IMR-90 (cell line): ENCODE measurements at regions not wholly inside any gene's neighbourhood (a gene's known extent, or its start where the extent isn't known, plus 50 kb on each side); places are given as distances from the start of the nearest gene placed in this dataset.
A peak's percentile ranks its signal among the peaks of the same experiment; 100 is the strongest.

Experiments used
- ATAC-seq: fragments of 200-7000 bp; cut with Tn5 transposase; 2 replicates; pipeline ENCODE4 v1.9.1; 2020; ENCODE audit warnings: low read depth, mild to moderate bottlenecking, moderate library complexity
- BruUV-seq: library from RNA; stranded (reverse); fragments of 400-500 nt; replicated peaks from 2 replicates; lab custom pipeline; 2021; lab: Mats Ljungman, UMichigan
- CTCF ChIA-PET: fragments of 300-600 bp; formaldehyde crosslinking; extraction: SDS; loops from one replicate; lab custom pipeline; 2021; ENCODE audit warnings: antibody characterized with exemption; lab: Yijun Ruan, JAX
- POLR2A ChIA-PET: fragments of 300-600 bp; sonication (Branson Sonifier 250); formaldehyde crosslinking; loops from one replicate; lab custom pipeline; 2022; ENCODE audit warnings: antibody characterized with exemption; ENCODE audit not compliant: unreplicated experiment; lab: Charles Lee
- DNase-seq: peaks from one replicate; pipeline ENCODE4 v3.0.0; 2013
- H2AFZ ChIP-seq: replicated peaks from 2 replicates; pipeline ENCODE3; 2013; ENCODE audit warnings: low read length, mild to moderate bottlenecking; ENCODE audit not compliant: poor library complexity
- H2AK5ac ChIP-seq: 2 replicates; pipeline ENCODE4 v1.6.1; 2013; ENCODE audit warnings: low read depth, low read length, inconsistent platforms
- H2AK9ac ChIP-seq: replicated peaks from 2 replicates; pipeline ENCODE3; 2013; ENCODE audit warnings: mild to moderate bottlenecking, low read depth, low read length, moderate library complexity; ENCODE audit not compliant: poor library complexity
- H2BK120ac ChIP-seq: 2 replicates; pipeline ENCODE4 v1.6.1; 2013; ENCODE audit warnings: low read depth, low read length, inconsistent platforms
- H2BK15ac ChIP-seq: 3 replicates; pipeline ENCODE4 v1.6.1; 2013; ENCODE audit warnings: low read depth, low read length, inconsistent platforms
- H2BK20ac ChIP-seq: 2 replicates; pipeline ENCODE4 v1.6.1; 2013; ENCODE audit warnings: low read depth, mild to moderate bottlenecking, inconsistent platforms, low read length, moderate library complexity
- H2BK5ac ChIP-seq: 2 replicates; pipeline ENCODE4 v1.6.1; 2013; ENCODE audit warnings: mild to moderate bottlenecking, low read depth, low read length, inconsistent platforms; ENCODE audit not compliant: poor library complexity, severe bottlenecking
- H3K14ac ChIP-seq: replicated peaks from 2 replicates; pipeline ENCODE4 v1.6.1; 2013; ENCODE audit warnings: low read depth, low read length, inconsistent platforms
- H3K18ac ChIP-seq: 2 replicates; pipeline ENCODE4 v1.6.1; 2013; ENCODE audit warnings: low read depth, low read length, control low read depth
- H3K23ac ChIP-seq: 2 replicates; pipeline ENCODE4 v1.6.1; 2013; ENCODE audit warnings: low read depth, low read length, inconsistent platforms
- H3K27ac ChIP-seq: 2 replicates; pipeline ENCODE4 v1.5.1; 2013; ENCODE audit warnings: mild to moderate bottlenecking, control low read depth, low read length; ENCODE audit not compliant: insufficient read depth
- H3K27me3 ChIP-seq: 2 replicates; pipeline ENCODE4 v1.6.1; 2013; ENCODE audit warnings: low read length; ENCODE audit not compliant: control insufficient read depth, insufficient read depth
- H3K36me3 ChIP-seq: 2 replicates; pipeline ENCODE4 v1.6.1; 2013; ENCODE audit warnings: low read length, mixed read lengths; ENCODE audit not compliant: control insufficient read depth, insufficient read depth
- H3K4ac ChIP-seq: 2 replicates; pipeline ENCODE4 v1.6.1; 2013; ENCODE audit warnings: low read depth, low read length, inconsistent platforms
- H3K4me1 ChIP-seq: 2 replicates; pipeline ENCODE4 v1.6.1; 2013; ENCODE audit warnings: low read length, mixed read lengths; ENCODE audit not compliant: control insufficient read depth, insufficient read depth
- H3K4me2 ChIP-seq: 2 replicates; pipeline ENCODE4 v1.6.1; 2013; ENCODE audit warnings: low read depth, mild to moderate bottlenecking, control low read depth, low read length, moderate library complexity
- H3K4me3 ChIP-seq: 2 replicates; pipeline ENCODE4 v1.5.1; 2013; ENCODE audit warnings: low read depth, mild to moderate bottlenecking, control low read depth, low read length, moderate library complexity; ENCODE audit not compliant: insufficient read depth
- H3K56ac ChIP-seq: 2 replicates; pipeline ENCODE4 v1.6.1; 2013; ENCODE audit warnings: low read length, inconsistent platforms; ENCODE audit not compliant: insufficient read depth; ENCODE audit errors: extremely low read depth
- H3K79me1 ChIP-seq, 2 experiments: 2 replicates each; pipeline ENCODE4 v1.6.1; 2013; ENCODE audit warnings: low read length in 2 of 2, inconsistent platforms in 1 of 2, low read depth in 1 of 2
- H3K9ac ChIP-seq: 2 replicates; pipeline ENCODE4 v1.6.1; 2013; ENCODE audit warnings: low read depth, low read length, control low read depth
- H3K9me1 ChIP-seq: 2 replicates; pipeline ENCODE4 v1.6.1; 2013; ENCODE audit warnings: low read length, inconsistent platforms; ENCODE audit not compliant: insufficient read depth
- H3K9me3 ChIP-seq: 2 replicates; pipeline ENCODE4 v1.6.1; 2013; ENCODE audit warnings: low read length; ENCODE audit not compliant: control insufficient read depth, insufficient read depth
- H4K20me1 ChIP-seq: 2 replicates; pipeline ENCODE4 v1.6.1; 2013; ENCODE audit warnings: low read length, inconsistent platforms; ENCODE audit not compliant: insufficient read depth
- H4K5ac ChIP-seq: 2 replicates; pipeline ENCODE4 v1.6.1; 2013; ENCODE audit warnings: mild to moderate bottlenecking, low read depth, low read length, control low read depth
- H4K8ac ChIP-seq, 2 experiments: 2 replicates each; pipeline ENCODE4 v1.6.1; 2013; ENCODE audit warnings: low read depth in 2 of 2, low read length in 2 of 2, control low read depth in 1 of 2, inconsistent platforms in 1 of 2
- H4K91ac ChIP-seq: 2 replicates; pipeline ENCODE4 v1.6.1; 2013; ENCODE audit warnings: low read depth, low read length, inconsistent platforms; ENCODE audit not compliant: insufficient read depth
- CEBPB ChIP-seq: IDR thresholded peaks from 2 replicates; pipeline ENCODE4 v1.6.1; 2012; ENCODE audit warnings: low read depth, low read length, improper control_type of control experiment
- CHD1 ChIP-seq: IDR thresholded peaks from 2 replicates; pipeline ENCODE4 v1.6.1; 2012; ENCODE audit warnings: low read depth, low read length, improper control_type of control experiment
- FOS ChIP-seq: fragments of 150-350 bp; IDR thresholded peaks from 2 replicates; pipeline ENCODE4 v1.6.1; 2016; ENCODE audit warnings: low read depth, low read length
- MAFK ChIP-seq: IDR thresholded peaks from 2 replicates; pipeline ENCODE4 v1.6.1; 2012; ENCODE audit warnings: low read depth, low read length, improper control_type of control experiment
- WGBS, 2 experiments: methylation state at CpG; one replicate each; pipeline versions ENCODE4 v1.1.5 to v1.1.7; 2013; ENCODE audit warnings: missing lambda C conversion rate in 2 of 2; ENCODE audit not compliant: insufficient read length in 1 of 2; ENCODE audit errors: extremely low coverage in 2 of 2; 5-methylcytosine and 5-hydroxymethylcytosine counted together
- dilution Hi-C: fragments of 300-500 bp; cut with HindIII; formaldehyde crosslinking; loops from one replicate; pipeline ENCODE4 v1.14.3; 2018; ENCODE audit warnings: low sequenced_read_pairs; ENCODE audit not compliant: unreplicated experiment
- in situ Hi-C: fragments of 300-500 bp; cut with MboI; formaldehyde crosslinking; loops from 3 replicates; pipeline ENCODE4 v1.14.3; 2019; ENCODE audit warnings: low sequenced_read_pairs, inconsistent platforms, mixed read lengths
- intact Hi-C: fragments of 100-400 bp; cut with micrococcal nuclease; formaldehyde crosslinking; loops from 2 replicates; pipeline ENCODE4 v1.10.0; 2022

DNA sequence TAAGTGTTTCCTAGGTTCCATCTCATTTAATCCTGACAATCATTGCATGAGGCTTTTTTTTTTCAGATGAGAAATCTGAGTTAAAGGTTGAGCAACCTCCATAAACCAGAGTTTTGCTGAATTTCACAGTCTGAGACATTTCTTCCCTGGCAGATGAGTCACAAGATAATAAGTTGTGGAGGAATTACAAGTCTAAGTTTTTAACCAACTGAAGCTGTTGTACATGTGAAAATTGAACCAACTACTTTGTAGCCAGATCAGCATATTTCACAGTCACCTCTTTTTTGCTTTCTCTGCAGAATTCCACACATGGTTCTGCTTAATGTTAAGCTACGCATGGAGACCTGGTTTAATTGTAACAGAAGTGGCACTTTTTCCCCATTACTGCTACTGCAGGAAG is 765.6 kb downstream of the CDH11 start:
- H3K4me1 ChIP-seq = no peaks in the 10 kb centered on the region
- ChIA-PET CTCF (interaction anchor here (0.6 kb wide), 1 partner anchor 562 kb away, joined by 3 read pairs; no protein-coding TSS in a partner anchor), POLR2A (interaction anchor here (0.7 kb wide), 1 partner anchor 267 kb away, joined by 5 read pairs; no protein-coding TSS in a partner anchor)
- H2BK120ac ChIP-seq = no peak overlapping the region
- H4K20me1 ChIP-seq = no peaks in the 10 kb centered on the region
- no CpG with 5 or more reads among the region's 1 CpG for WGBS, 2 experiments
- intact Hi-C loops (loop anchor here (5.0 kb wide), 1 partner anchor 86 kb away; no protein-coding TSS in a partner anchor), dilution Hi-C loops (no loop called here), in situ Hi-C loops (no loop called here)
- H2AFZ ChIP-seq = no peak overlapping the region
- H3K18ac ChIP-seq = no peak overlapping the region
- no peak overlapping the region for H2BK5ac ChIP-seq
- TF ChIP-seq MAFK = peak; percentile 94
- no peak for TF ChIP-seq CHD1
- TF ChIP-seq CEBPB = peak; percentile 96
- TF ChIP-seq FOS = peak; percentile 67; the same call in 1 of the 2 replicates
- no peak overlapping the region for H4K5ac ChIP-seq
- H3K4ac ChIP-seq = no peak overlapping the region
- H2AK9ac ChIP-seq = no peak overlapping the region
- no peak overlapping the region for H3K23ac ChIP-seq
- H3K14ac ChIP-seq = no peak overlapping the region
- no peaks in the 10 kb centered on the region for H3K27me3 ChIP-seq
- no TSS peak for BruUV-seq
- no peak overlapping the region for H2BK20ac ChIP-seq
- H4K91ac ChIP-seq = no peak overlapping the region
- no peaks in the 10 kb centered on the region for H3K9me3 ChIP-seq
- H3K9me1 ChIP-seq = no peaks in the 10 kb centered on the region
- H3K4me2 ChIP-seq = peak overlapping the region; percentile 43; the same call in 1 of the 2 replicates
- H4K8ac ChIP-seq = no peak overlapping the region
- H3K56ac ChIP-seq = no peak overlapping the region
- H2AK5ac ChIP-seq = no peak overlapping the region
- DNase-seq (peak; percentile 87), ATAC-seq (peak; percentile 91)
- H3K36me3 ChIP-seq = no peaks in the 10 kb centered on the region
- H3K9ac ChIP-seq = no peak overlapping the region
- no peak overlapping the region for H2BK15ac ChIP-seq
- H3K79me1 ChIP-seq = no peaks in the 10 kb centered on the region
- H3K27ac ChIP-seq = no peak overlapping the region
- H3K4me3 ChIP-seq = no peak overlapping the region
